HT-29 (cell line): ENCODE measurements at regions not wholly inside any gene's neighbourhood (a gene's known extent, or its start where the extent isn't known, plus 50 kb on each side); places are given as distances from the start of the nearest gene placed in this dataset.
"Not testable (repeated sequence)": the region's sequence is repeated elsewhere in the genome, so short reads cannot be mapped to it uniquely, and the experiment has no call there.

ENCODE experiments used
- DNase-seq: peaks from one replicate; pipeline ENCODE4 v3.0.0-alpha.2; 2015; ENCODE audit warnings: low spot score

GRCh38 chrX:13387666-13388494, 68.0 kb upstream of the ATXN3L start:
- no peak for DNase-seq

- no peak for DNase-seq
These were observed 66.8 kb upstream of the ATXN3L start for GRCh38 chrX:13386636-13387035.

GRCh38 chrX:13386092-13386491, 66.2 kb upstream of the ATXN3L start:
- DNase-seq = no peak

DNA sequence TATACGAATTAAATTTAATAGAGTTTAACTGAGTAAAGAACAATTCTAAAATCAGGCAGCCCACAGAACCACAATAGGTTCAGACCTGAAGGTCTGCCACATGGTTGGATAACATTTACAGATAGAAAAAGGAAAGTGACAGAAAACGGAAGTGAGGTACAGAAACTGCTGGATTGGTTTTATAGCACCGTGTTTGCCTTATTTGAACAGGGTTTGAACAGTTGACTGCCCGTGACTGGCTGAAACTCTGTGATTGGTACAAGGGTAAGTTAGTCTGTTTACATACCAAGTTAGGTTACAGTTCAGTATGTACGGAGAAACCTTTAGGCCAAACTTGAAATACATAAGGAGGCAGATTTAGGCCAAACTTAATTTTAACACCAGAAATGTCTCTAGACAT, 64.1 kb upstream of the ATXN3L start:
- no peak for DNase-seq

DNA sequence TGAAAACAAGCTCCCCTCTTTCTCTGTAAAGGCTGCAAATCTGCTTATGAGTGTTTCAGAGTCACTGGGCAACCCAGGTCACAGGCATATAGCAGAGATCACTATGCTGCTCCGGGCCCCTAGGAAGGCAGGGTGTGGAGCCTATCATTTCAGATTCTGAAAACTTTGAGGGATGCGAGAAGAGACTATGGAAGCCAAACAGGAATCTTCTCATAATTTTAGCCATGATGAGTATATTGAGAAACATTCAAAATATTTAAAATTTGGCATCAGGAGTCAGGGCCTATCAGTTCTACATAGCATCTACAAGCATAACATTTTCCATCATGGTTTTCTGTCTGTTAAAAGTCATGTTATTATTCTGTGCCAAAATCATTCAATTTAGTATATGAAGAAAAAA, 61.7 kb upstream of the ATXN3L start:
- no peak for DNase-seq

DNA sequence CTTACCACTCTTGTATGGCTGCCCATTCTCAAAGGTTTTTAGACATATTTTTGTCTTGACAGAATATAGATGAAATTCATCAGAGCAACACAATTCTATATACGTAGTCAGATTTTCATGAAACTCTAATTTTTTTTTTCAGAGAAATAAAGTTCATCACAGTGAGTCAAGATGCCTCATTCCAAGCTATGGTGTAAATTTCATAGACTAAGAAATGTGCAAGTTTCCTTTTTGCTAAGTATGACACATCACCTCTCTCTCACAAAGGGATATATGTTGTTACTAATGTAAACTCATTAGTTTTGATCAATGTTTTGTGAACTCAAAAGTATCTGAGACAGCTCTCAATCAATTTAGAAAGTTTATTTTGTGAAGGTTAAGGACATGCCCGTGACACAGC, 60.4 kb upstream of the ATXN3L start:
- DNase-seq = no peak

DNA sequence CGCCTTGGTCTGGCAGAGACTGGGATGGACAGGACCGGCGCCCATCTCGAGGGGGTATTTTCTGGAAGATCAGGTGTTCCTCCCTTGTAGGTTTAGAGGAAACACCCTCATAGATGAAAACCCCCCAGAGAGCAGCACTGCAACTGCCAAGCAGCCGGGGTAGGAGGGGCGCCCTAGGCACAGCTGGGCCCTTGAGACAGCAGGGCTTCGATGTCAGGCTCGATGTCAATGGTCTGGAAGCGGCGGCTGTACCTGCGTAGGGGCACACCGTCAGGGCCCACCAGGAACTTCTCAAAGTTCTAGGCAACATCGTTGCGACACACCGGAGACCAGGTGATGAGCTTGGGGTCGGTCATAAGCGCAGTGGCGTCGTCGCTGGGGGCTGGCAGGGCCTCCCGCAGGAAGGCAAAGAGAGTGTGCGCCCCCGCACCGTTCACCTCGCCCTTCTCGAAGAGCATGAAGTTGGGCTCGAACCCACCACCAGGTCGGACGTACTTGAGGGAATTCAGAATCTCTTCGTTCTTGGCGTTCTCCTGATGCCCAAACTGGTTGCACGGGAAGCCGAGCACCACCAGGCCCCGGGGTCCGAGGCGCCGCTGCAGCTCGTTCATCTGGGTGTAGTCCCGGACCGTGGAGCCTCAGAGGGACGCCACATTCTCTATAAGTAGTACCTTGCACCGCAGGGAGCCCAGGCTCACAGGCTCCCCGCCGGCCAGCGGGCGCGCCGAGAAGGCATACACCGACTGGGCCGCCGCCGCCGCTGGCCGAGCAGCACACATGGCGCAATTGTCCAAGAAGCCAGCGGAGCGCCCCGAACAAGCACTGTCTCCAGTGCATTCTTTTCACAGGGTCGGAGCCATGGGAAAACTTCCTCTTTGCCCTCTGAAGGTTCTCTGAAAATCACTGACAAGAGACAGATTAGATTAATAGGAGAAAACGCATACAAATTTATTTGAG, 59.0 kb upstream of the ATXN3L start:
- not testable (repeated sequence) for DNase-seq

DNA sequence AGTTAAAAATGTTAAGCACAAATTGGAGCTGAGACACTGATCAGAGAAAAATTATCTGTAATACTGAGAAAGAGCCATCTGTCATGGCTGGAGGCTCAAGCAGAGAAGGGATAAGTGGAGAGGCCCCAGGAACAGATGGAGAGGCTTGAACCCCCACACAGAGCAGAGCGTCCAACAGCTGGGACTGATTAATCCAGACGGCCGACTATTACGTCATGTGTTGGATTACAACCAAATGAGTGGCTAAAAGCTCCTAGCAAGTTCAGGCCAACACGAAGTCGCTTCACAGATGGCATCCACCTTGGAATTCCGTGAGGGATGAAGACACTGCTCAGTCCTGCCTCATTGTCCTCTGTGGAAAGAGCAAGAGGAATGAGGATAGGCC, 57.7 kb upstream of the ATXN3L start:
- DNase-seq = no peak

DNA sequence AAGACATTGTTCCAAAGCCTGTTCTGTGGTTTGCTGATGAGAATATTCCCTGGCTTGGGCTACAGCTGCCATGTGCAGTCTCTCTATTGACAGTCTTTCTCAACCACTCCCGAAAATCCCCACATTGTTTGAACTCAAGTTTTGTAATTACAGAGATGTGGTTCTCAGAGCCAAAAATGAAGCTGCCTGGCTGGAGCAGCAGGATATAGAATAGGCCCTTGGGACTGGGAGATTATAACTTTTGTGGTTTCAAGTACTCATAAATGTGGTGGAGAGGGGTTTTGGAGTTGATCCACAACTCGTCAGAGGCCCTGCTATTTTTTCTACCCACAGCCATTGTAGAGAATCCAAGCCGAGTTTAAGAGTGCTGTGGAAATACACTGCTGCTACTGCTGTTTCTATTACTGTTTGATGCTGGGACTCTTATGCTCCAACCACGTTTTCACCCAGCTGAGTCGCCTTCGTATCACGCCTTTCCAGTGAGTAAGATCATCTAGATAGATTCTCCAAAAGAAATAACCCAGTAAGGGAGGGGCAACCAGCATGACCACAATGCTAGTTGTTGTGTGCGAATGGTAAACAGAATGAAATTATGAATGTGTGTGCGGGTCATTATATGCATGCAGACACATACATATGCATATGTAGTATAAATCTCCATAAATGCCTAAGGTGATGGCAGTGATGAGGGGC, 57.1 kb upstream of the ATXN3L start:
- DNase-seq = no peak

- not testable (repeated sequence) for DNase-seq
These were observed 55.7 kb upstream of the ATXN3L start for GRCh38 chrX:13375596-13375995.

DNA sequence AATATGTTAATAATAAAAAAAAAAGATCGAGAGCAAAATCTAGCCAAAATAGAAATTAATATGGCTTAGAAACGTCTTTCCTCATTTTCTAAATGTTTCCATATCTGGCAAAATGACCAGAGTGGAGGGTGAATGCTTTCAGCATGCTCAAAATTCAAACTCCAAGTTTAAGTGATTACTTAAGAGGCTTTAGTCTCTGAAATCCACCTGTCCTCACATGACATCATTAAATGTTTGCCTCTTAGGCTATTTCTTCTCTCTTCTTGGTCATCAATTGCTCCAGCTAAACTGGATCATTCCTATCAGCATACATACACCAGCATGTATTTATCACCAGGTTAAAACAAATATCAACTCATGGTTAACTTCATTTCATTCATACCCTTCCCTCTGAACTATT, 54.5 kb upstream of the ATXN3L start:
- no peak for DNase-seq

DNA sequence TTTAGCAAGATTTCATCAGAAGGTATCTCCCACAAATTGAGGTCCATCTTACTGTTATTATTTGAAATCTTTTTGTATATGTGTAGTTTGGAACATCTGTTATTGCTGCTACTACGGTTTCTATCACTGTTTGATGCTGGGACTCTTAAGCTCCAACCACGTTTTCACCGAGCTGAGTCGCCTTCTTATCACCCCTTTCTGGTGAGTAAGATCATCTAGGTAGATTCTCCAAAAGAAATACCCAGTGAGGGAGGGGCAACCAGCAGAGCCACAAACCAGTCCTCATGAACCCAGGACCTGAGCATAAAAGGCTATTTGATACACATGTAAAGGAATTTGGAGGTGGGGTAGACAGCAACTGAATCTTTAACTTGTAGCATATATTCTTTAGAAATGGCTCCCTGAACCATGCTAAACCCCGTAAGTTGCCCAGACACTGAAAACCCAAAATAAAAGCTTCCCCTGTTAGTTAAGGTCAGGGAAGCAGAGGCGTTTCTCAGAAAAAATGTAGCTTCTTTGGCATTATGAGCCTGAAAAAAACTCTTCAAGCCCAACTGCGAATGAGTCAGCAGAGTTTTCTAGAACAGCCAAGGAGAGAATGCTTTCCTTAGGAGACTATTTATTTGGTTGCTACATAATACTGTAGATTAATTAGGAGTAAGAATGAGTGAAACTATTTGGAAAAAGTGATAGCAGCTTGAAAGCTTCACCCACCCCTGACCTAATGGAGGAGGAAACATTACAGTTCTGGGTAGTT, 53.8 kb upstream of the ATXN3L start:
- DNase-seq = no peak

DNA sequence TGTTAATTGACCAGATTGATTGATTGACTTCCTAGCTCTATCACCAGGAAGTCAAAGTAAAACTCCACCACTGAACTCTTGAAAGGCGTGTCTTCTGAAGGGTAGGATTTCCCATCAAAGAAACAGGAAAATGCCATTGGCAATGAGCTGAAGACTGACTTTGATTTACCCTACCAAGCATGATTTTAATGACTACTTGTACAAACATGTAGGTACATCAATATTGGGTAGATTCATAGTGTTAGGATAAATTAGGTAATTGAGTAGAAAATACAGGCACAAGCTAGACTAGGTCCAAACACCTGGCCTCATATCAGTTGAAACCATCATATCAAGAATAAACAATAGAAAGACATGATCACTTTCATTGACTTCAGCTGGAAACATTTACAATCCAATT, 53.2 kb upstream of the ATXN3L start:
- DNase-seq = no peak

GRCh38 chrX:13372203-13372980, 52.5 kb upstream of the ATXN3L start:
- DNase-seq = no peak

DNA sequence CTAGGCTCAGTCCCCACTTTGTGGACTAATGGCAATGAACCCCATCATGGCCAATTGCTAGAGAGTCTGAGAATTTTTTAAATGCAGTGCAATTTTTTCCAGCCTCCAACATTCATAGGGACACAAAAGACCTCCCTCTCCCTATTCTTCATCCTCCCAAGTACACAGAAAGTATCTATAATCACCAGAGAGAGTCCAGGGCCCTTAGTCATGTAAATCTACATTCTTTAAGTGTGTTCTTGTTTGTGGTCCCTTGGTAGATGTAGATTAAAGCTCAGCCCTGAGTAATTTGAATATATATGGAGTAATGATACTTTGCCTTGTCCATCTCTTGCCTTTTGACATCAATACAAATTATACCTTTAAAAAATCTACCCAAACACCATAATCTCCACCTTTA, 51.3 kb upstream of the ATXN3L start:
- DNase-seq = no peak

DNA sequence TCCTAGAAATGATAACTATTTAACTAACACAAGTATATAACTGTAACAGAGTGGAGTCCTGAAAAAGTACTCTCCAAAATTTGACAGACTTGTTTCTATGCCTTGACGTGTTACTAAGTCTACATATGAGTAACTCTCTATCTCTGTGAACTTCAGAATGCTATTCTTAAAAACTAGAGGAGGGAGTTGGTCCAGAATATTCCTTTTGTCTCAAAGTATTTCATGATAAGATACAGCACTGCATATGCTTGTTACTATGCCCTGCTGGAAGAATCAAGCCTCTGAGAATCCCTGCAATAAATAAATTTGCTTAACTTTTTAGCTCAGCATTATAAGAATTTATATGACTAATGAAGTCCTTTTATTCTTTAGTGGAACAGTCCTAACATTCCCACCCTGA, 50.9 kb upstream of the ATXN3L start:
- DNase-seq = no peak
